ENCODE measurements at regions not wholly inside any gene's neighbourhood (a gene's known extent, or its start where the extent isn't known, plus 50 kb on each side); places are given as distances from the start of the nearest gene placed in this dataset.

DNA sequence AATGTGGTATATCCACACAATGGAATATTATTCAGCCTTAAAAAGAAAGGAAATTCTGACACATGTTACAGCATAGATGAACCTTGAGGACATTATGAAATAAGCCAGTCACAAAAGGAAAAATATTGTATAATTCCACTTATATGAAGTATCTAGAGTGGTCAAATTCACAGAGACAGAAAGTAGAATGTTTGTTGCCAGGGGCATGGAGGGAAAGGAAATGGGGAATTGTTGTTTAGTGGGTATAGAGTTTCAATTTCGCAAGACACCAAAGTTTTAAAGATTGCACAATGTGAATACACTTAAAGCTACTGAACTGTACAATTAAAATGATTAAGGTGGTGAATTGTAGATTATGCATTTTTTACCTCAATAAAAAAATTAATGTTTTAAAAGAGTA lies 92.9 kb downstream of the TXNL1 start:
- no peaks in the 10 kb centered on the region for H4K20me1 ChIP-seq (ENCODE audit: insufficient read depth, low read length)
- no TSS peak for BruUV-seq (replicated peaks)
- H2AFZ ChIP-seq (replicated peaks; ENCODE audit: low read length, poor library complexity) = no peak overlapping the region
- H3K79me1 ChIP-seq (ENCODE audit: low read depth in 1 of 2, low read length in 2 of 2) = no peaks in the 10 kb centered on the region
- no peak overlapping the region for H3K27ac ChIP-seq (ENCODE audit: insufficient read depth, low read length)
- no peak overlapping the region for H3K4ac ChIP-seq (ENCODE audit: low read depth, low read length)
- H3K4me2 ChIP-seq (ENCODE audit: low read depth, low read length) = no peak overlapping the region
- H2BK120ac ChIP-seq (ENCODE audit: low read depth, low read length) = no peak overlapping the region
- CTCF ChIA-PET = no interaction called here
- H3K23ac ChIP-seq (ENCODE audit: low read depth, low read length) = no peak overlapping the region
- no peak overlapping the region for H4K91ac ChIP-seq (ENCODE audit: insufficient read depth, low read depth, low read length)
- no peak overlapping the region for H3K18ac ChIP-seq (ENCODE audit: low read depth, low read length)
- no peak overlapping the region for H4K8ac ChIP-seq (ENCODE audit: low read depth in 2 of 2, low read length in 2 of 2)
- no peak overlapping the region for H2AK9ac ChIP-seq (replicated peaks; ENCODE audit: low read depth, low read length, poor library complexity)
- no peaks in the 10 kb centered on the region for H3K9me1 ChIP-seq (ENCODE audit: insufficient read depth, low read length)
- no peak overlapping the region for H2AK5ac ChIP-seq (ENCODE audit: low read depth, low read length)
- in situ Hi-C loops (cut with MboI; ENCODE audit: low sequenced_read_pairs) = no loop called here
- no CpG with 5 or more reads among the region's 1 CpG for WGBS, 2 experiments (ENCODE audit: extremely low coverage in 2 of 2, insufficient read length in 1 of 2)
- H3K36me3 ChIP-seq (ENCODE audit: control insufficient read depth, insufficient read depth, low read length) = no peaks in the 10 kb centered on the region
- H3K4me3 ChIP-seq (ENCODE audit: insufficient read depth, low read depth, low read length) = no peak overlapping the region
- TF ChIP-seq CEBPB (IDR thresholded peaks at IDR 0.05; ENCODE audit: low read depth, low read length) (peak; percentile 68; the same call in 1 of the 2 replicates), POLR2A (IDR thresholded peaks at IDR 0.05; ENCODE audit: low read depth, low read length) (no peak), RAD21 (IDR thresholded peaks at IDR 0.05; ENCODE audit: low read length) (no peak), MAZ (IDR thresholded peaks at IDR 0.05; ENCODE audit: borderline replicate concordance, low read depth, low read length) (no peak), NFE2L2 (IDR thresholded peaks at IDR 0.05; ENCODE audit: low read depth, low read length) (no peak), MAFK (IDR thresholded peaks at IDR 0.05; ENCODE audit: low read depth, low read length) (no peak)
- TF ChIP-seq, protein P1, sequence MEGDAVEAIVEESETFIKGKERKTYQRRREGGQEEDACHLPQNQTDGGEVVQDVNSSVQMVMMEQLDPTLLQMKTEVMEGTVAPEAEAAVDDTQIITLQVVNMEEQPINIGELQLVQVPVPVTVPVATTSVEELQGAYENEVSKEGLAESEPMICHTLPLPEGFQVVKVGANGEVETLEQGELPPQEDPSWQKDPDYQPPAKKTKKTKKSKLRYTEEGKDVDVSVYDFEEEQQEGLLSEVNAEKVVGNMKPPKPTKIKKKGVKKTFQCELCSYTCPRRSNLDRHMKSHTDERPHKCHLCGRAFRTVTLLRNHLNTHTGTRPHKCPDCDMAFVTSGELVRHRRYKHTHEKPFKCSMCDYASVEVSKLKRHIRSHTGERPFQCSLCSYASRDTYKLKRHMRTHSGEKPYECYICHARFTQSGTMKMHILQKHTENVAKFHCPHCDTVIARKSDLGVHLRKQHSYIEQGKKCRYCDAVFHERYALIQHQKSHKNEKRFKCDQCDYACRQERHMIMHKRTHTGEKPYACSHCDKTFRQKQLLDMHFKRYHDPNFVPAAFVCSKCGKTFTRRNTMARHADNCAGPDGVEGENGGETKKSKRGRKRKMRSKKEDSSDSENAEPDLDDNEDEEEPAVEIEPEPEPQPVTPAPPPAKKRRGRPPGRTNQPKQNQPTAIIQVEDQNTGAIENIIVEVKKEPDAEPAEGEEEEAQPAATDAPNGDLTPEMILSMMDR (conservative IDR thresholded peaks at IDR 0.05; ENCODE audit: low read depth, low read length) = no peak
- TF ChIP-seq, protein P2, sequence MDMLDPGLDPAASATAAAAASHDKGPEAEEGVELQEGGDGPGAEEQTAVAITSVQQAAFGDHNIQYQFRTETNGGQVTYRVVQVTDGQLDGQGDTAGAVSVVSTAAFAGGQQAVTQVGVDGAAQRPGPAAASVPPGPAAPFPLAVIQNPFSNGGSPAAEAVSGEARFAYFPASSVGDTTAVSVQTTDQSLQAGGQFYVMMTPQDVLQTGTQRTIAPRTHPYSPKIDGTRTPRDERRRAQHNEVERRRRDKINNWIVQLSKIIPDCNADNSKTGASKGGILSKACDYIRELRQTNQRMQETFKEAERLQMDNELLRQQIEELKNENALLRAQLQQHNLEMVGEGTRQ (IDR thresholded peaks at IDR 0.05; ENCODE audit: low read depth, low read length) = no peak
- intact Hi-C loops (cut with micrococcal nuclease) = no loop called here
- H3K14ac ChIP-seq (replicated peaks; ENCODE audit: low read depth, low read length) = no peak overlapping the region
- H4K5ac ChIP-seq (ENCODE audit: low read depth, low read length) = no peak overlapping the region
- no peaks in the 10 kb centered on the region; the same call in 1 of the 2 replicates for H3K27me3 ChIP-seq (ENCODE audit: control insufficient read depth, insufficient read depth, low read length)
- dilution Hi-C loops (cut with HindIII; ENCODE audit: low sequenced_read_pairs, unreplicated experiment) = no loop called here
- no peak for DNase-seq
- POLR2A ChIA-PET (ENCODE audit: unreplicated experiment) = no interaction called here
- no peak for ATAC-seq (ENCODE audit: low read depth)
- no peak overlapping the region for H3K9ac ChIP-seq (ENCODE audit: low read depth, low read length)
- H3K56ac ChIP-seq (ENCODE audit: extremely low read depth, insufficient read depth, low read length) = no peak overlapping the region
- no peak overlapping the region for H2BK20ac ChIP-seq (ENCODE audit: low read depth, low read length)
- no peaks in the 10 kb centered on the region for H3K9me3 ChIP-seq (ENCODE audit: control insufficient read depth, insufficient read depth, low read length)
- H2BK5ac ChIP-seq (ENCODE audit: low read depth, low read length, poor library complexity, severe bottlenecking) = no peak overlapping the region
- H3K4me1 ChIP-seq (ENCODE audit: control insufficient read depth, insufficient read depth, low read length) = no peaks in the 10 kb centered on the region
- no peak overlapping the region for H2BK15ac ChIP-seq (ENCODE audit: low read depth, low read length)

Data from IMR-90 (cell line).